ENCODE measurements at regions not wholly inside any gene's neighbourhood (a gene's known extent, or its start where the extent isn't known, plus 50 kb on each side); places are given as distances from the start of the nearest gene placed in this dataset.

GRCh38 chr18:22637787-22638186, 220.1 kb upstream of the CTAGE1 start:
- no peak for TF ChIP-seq CTCF (IDR thresholded peaks at IDR 0.05; ENCODE audit: low read depth, low read length)
- no peak for TF ChIP-seq POLR2A (IDR thresholded peaks at IDR 0.05; ENCODE audit: extremely low read depth, insufficient read length)
- TF ChIP-seq MAX (IDR thresholded peaks at IDR 0.05; ENCODE audit: low read depth, low read length), result no peak
